Chondrocyte (in vitro differentiated cells): ENCODE measurements at regions not wholly inside any gene's neighbourhood (a gene's known extent, or its start where the extent isn't known, plus 50 kb on each side); places are given as distances from the start of the nearest gene placed in this dataset.

Source experiments
- DNase-seq: peaks from one replicate; pipeline ENCODE4 v3.0.0; 2021; ENCODE audit warnings: mixed read lengths, low spot score
- H3K27ac Mint-ChIP-seq: one replicate; pipeline ENCODE4 v1.8.0; 2021; ENCODE audit warnings: mild to moderate bottlenecking, moderate library complexity, mixed read lengths; ENCODE audit not compliant: unreplicated experiment
- H3K27me3 Mint-ChIP-seq: 2 replicates; pipeline ENCODE4 v1.8.0; 2021; ENCODE audit warnings: low read depth, mixed read lengths
- H3K36me3 Mint-ChIP-seq: 2 replicates; pipeline ENCODE4 v1.8.0; 2021; ENCODE audit warnings: low read depth, mixed read lengths
- H3K4me1 Mint-ChIP-seq: 2 replicates; pipeline ENCODE4 v1.8.0; 2021; ENCODE audit warnings: low read depth, mild to moderate bottlenecking, mixed read lengths
- H3K4me3 Mint-ChIP-seq: one replicate; pipeline ENCODE4 v1.8.0; 2021; ENCODE audit warnings: mild to moderate bottlenecking, moderate library complexity, mixed read lengths; ENCODE audit not compliant: unreplicated experiment
- H3K9me3 Mint-ChIP-seq: 2 replicates; pipeline ENCODE4 v1.8.0; 2021; ENCODE audit warnings: low read depth, mixed read lengths
- CTCF ChIP-seq: fragments of 200-600 bp; sonication (generic); IDR thresholded peaks from 2 replicates; pipeline ENCODE4 v1.5.0; 2021; ENCODE audit warnings: antibody characterized with exemption, mild to moderate bottlenecking, moderate library complexity

GRCh38 chr15:97174886-97175540 is 785.5 kb upstream of the ARRDC4 start:
- H3K27me3 Mint-ChIP-seq, result no peaks in the 10 kb centered on the region
- H3K4me1 Mint-ChIP-seq, result peaks cover 8% of the 10 kb centered on the region
- no peak for DNase-seq
- no peaks in the 10 kb centered on the region for H3K9me3 Mint-ChIP-seq
- H3K27ac Mint-ChIP-seq, result no peak overlapping the region
- no peak overlapping the region for H3K4me3 Mint-ChIP-seq
- no peaks in the 10 kb centered on the region for H3K36me3 Mint-ChIP-seq
- TF ChIP-seq CTCF, result no peak

- peak overlapping the region; percentile 6 for H3K27ac Mint-ChIP-seq
- no peak for DNase-seq
- no peak for TF ChIP-seq CTCF
- no peaks in the 10 kb centered on the region for H3K9me3 Mint-ChIP-seq
- H3K4me3 Mint-ChIP-seq, result peak overlapping the region; percentile 17
- H3K36me3 Mint-ChIP-seq, result no peaks in the 10 kb centered on the region
- peaks cover 8% of the 10 kb centered on the region for H3K4me1 Mint-ChIP-seq
- H3K27me3 Mint-ChIP-seq, result no peaks in the 10 kb centered on the region
Measured at GRCh38 chr15:97177151-97177577, 783.3 kb upstream of the ARRDC4 start.

GRCh38 chr15:97182581-97182980 is 777.9 kb upstream of the ARRDC4 start:
- DNase-seq, result no peak
- Mint-ChIP-seq H3K27ac (no peak overlapping the region), H3K27me3 (no peaks in the 10 kb centered on the region), H3K4me3 (no peak overlapping the region), H3K36me3 (no peaks in the 10 kb centered on the region), H3K9me3 (no peaks in the 10 kb centered on the region), H3K4me1 (peaks cover under 1% of the 10 kb centered on the region)
- no peak for TF ChIP-seq CTCF

GRCh38 chr15:97189162-97189780 is 771.2 kb upstream of the ARRDC4 start:
- no peaks in the 10 kb centered on the region for H3K36me3 Mint-ChIP-seq
- H3K4me3 Mint-ChIP-seq, result no peak overlapping the region
- H3K27me3 Mint-ChIP-seq, result no peaks in the 10 kb centered on the region
- no peak for TF ChIP-seq CTCF
- no peak overlapping the region for H3K27ac Mint-ChIP-seq
- peaks cover 9% of the 10 kb centered on the region for H3K4me1 Mint-ChIP-seq
- no peak for DNase-seq
- no peaks in the 10 kb centered on the region for H3K9me3 Mint-ChIP-seq

GRCh38 chr15:97194750-97195149 is 765.8 kb upstream of the ARRDC4 start:
- no peaks in the 10 kb centered on the region for H3K27me3 Mint-ChIP-seq
- no peaks in the 10 kb centered on the region for H3K36me3 Mint-ChIP-seq
- no peak for DNase-seq

More at GRCh38 chr15:97194750-97195149, 765.8 kb upstream of the ARRDC4 start:
- H3K4me1 Mint-ChIP-seq, result peaks cover under 1% of the 10 kb centered on the region
- no peak overlapping the region for H3K27ac Mint-ChIP-seq
- no peaks in the 10 kb centered on the region for H3K9me3 Mint-ChIP-seq
- no peak overlapping the region for H3K4me3 Mint-ChIP-seq
- no peak for TF ChIP-seq CTCF
